Neural progenitor cell (in vitro differentiated cells): ENCODE measurements at regions not wholly inside any gene's neighbourhood (a gene's known extent, or its start where the extent isn't known, plus 50 kb on each side); places are given as distances from the start of the nearest gene placed in this dataset.

Experiments
- DNase-seq: peaks from one replicate; pipeline ENCODE4 v3.0.0-alpha.2; 2016; ENCODE audit warnings: low spot score
- H2AFZ ChIP-seq: fragments of 200-600 bp; sonication (generic); replicated peaks from 2 replicates; pipeline ENCODE4 v1.6.1; 2016; ENCODE audit warnings: antibody characterized with exemption
- H3F3A ChIP-seq: fragments of 200-600 bp; sonication (generic); 2 replicates; pipeline ENCODE4 v1.6.1; 2016; ENCODE audit warnings: antibody characterized with exemption, low read depth
- H3K27ac ChIP-seq: fragments of 200-600 bp; sonication (generic); 2 replicates; pipeline ENCODE4 v1.5.1; 2016; ENCODE audit warnings: mild to moderate bottlenecking
- H3K27me3 ChIP-seq: fragments of 200-600 bp; sonication (generic); 2 replicates; pipeline ENCODE4 v1.6.1; 2016; ENCODE audit warnings: mild to moderate bottlenecking, moderate library complexity
- H3K36me3 ChIP-seq: fragments of 200-600 bp; sonication (generic); 2 replicates; pipeline ENCODE4 v1.5.1; 2016
- H3K4me1 ChIP-seq: fragments of 200-600 bp; sonication (generic); 2 replicates; pipeline ENCODE4 v1.6.1; 2016; ENCODE audit warnings: mixed run types
- H3K4me2 ChIP-seq: fragments of 200-600 bp; sonication (generic); 2 replicates; pipeline ENCODE4 v1.6.1; 2016
- H3K4me3 ChIP-seq: fragments of 200-600 bp; sonication (generic); 2 replicates; pipeline ENCODE4 v1.5.1; 2016
- H3K79me2 ChIP-seq: fragments of 200-600 bp; sonication (generic); 2 replicates; pipeline ENCODE4 v1.6.1; 2016; ENCODE audit warnings: low read depth
- H3K9ac ChIP-seq: fragments of 200-600 bp; sonication (generic); 2 replicates; pipeline ENCODE4 v1.6.1; 2016
- H3K9me3 ChIP-seq: fragments of 200-600 bp; sonication (generic); 2 replicates; pipeline ENCODE4 v1.5.1; 2016; ENCODE audit warnings: low read depth
- H4K20me1 ChIP-seq: fragments of 200-600 bp; sonication (generic); 2 replicates; pipeline ENCODE4 v1.6.1; 2016; ENCODE audit warnings: low read depth
- H3K27ac Mint-ChIP-seq: 3 replicates; pipeline ENCODE4 v1.8.0; 2021; ENCODE audit warnings: mixed read lengths
- H3K27me3 Mint-ChIP-seq: 2 replicates; pipeline ENCODE4 v1.8.0; 2022; ENCODE audit warnings: low read depth, mild to moderate bottlenecking, inconsistent platforms, moderate library complexity, mixed read lengths; ENCODE audit not compliant: insufficient read depth
- H3K36me3 Mint-ChIP-seq: 3 replicates; pipeline ENCODE4 v1.8.0; 2021; ENCODE audit warnings: mixed read lengths
- H3K4me1 Mint-ChIP-seq: 3 replicates; pipeline ENCODE4 v1.8.0; 2021; ENCODE audit warnings: mixed read lengths
- H3K4me3 Mint-ChIP-seq: 3 replicates; pipeline ENCODE4 v1.8.0; 2021; ENCODE audit warnings: mild to moderate bottlenecking, moderate library complexity, mixed read lengths
- H3K9me3 Mint-ChIP-seq: 3 replicates; pipeline ENCODE4 v1.8.0; 2020; ENCODE audit warnings: mixed read lengths
- CTCF ChIP-seq: fragments of 200-600 bp; sonication (generic); IDR thresholded peaks from 2 replicates; pipeline ENCODE4 v1.5.1; 2017; ENCODE audit warnings: antibody characterized with exemption, mild to moderate bottlenecking
- EZH2 ChIP-seq: fragments of 200-600 bp; sonication (generic); IDR thresholded peaks from 2 replicates; pipeline ENCODE4 v1.6.1; 2017; ENCODE audit warnings: antibody characterized with exemption, mild to moderate bottlenecking, moderate library complexity
- EZH2phosphoT487 ChIP-seq: fragments of 200-600 bp; sonication (generic); IDR thresholded peaks from 2 replicates; pipeline ENCODE4 v1.6.1; 2017; ENCODE audit warnings: antibody characterized with exemption

GRCh38 chr2:215845839-215846586, 167.3 kb downstream of the MREG start:
- Histone ChIP-seq H3K9ac (no peak overlapping the region), H4K20me1 (no peaks in the 10 kb centered on the region), H3F3A (no peaks in the 10 kb centered on the region), H3K9me3 (no peaks in the 10 kb centered on the region), H3K4me1 (no peaks in the 10 kb centered on the region), H3K36me3 (no peaks in the 10 kb centered on the region), H3K27ac (no peak overlapping the region), H3K27me3 (no peaks in the 10 kb centered on the region), H2AFZ (no peak overlapping the region), H3K79me2 (no peaks in the 10 kb centered on the region), H3K4me2 (no peak overlapping the region), H3K4me3 (no peak overlapping the region)
- no peaks in the 10 kb centered on the region for H3K4me1 Mint-ChIP-seq
- no peak overlapping the region for H3K4me3 Mint-ChIP-seq
- no peaks in the 10 kb centered on the region for H3K36me3 Mint-ChIP-seq
- no peak overlapping the region for H3K27ac Mint-ChIP-seq
- H3K27me3 Mint-ChIP-seq: peaks cover 3% of the 10 kb centered on the region
- H3K9me3 Mint-ChIP-seq: no peaks in the 10 kb centered on the region
- no peak for DNase-seq
- no peak for TF ChIP-seq EZH2phosphoT487
- no peak for TF ChIP-seq CTCF
- no peak for TF ChIP-seq EZH2

- TF ChIP-seq CTCF (no peak), EZH2 (no peak), EZH2phosphoT487 (no peak)
- no peak overlapping the region for H3K27ac Mint-ChIP-seq
- H3K9ac ChIP-seq: no peak overlapping the region
These were observed 169.8 kb downstream of the MREG start for GRCh38 chr2:215843579-215843978.

GRCh38 chr2:215841175-215841816, 172.1 kb downstream of the MREG start:
- H3K4me2 ChIP-seq: no peak overlapping the region
- H3K4me1 ChIP-seq: no peaks in the 10 kb centered on the region
- H3K79me2 ChIP-seq: no peaks in the 10 kb centered on the region
- H3F3A ChIP-seq: no peaks in the 10 kb centered on the region
- no peaks in the 10 kb centered on the region for H3K36me3 ChIP-seq
- no peak overlapping the region for H3K4me3 ChIP-seq
- no peak overlapping the region for H3K9ac ChIP-seq
- peaks cover 7% of the 10 kb centered on the region for H3K27me3 Mint-ChIP-seq
- peaks cover 5% of the 10 kb centered on the region for H3K4me1 Mint-ChIP-seq
- no peak overlapping the region for H3K27ac Mint-ChIP-seq
- H3K36me3 Mint-ChIP-seq: no peaks in the 10 kb centered on the region
- no peaks in the 10 kb centered on the region for H3K27me3 ChIP-seq
- H3K9me3 Mint-ChIP-seq: no peaks in the 10 kb centered on the region
- DNase-seq: no peak
- H3K9me3 ChIP-seq: no peaks in the 10 kb centered on the region
- no peaks in the 10 kb centered on the region for H4K20me1 ChIP-seq
- no peak overlapping the region for H3K4me3 Mint-ChIP-seq
- no peak overlapping the region for H3K27ac ChIP-seq
- TF ChIP-seq CTCF (no peak), EZH2 (no peak), EZH2phosphoT487 (no peak)
- H2AFZ ChIP-seq: no peak overlapping the region

More at GRCh38 chr2:215843579-215843978, 169.8 kb downstream of the MREG start:
- Histone ChIP-seq H3K27me3 (no peaks in the 10 kb centered on the region), H3K9me3 (no peaks in the 10 kb centered on the region), H3K4me1 (no peaks in the 10 kb centered on the region), H3F3A (no peaks in the 10 kb centered on the region), H3K27ac (no peak overlapping the region), H4K20me1 (no peaks in the 10 kb centered on the region), H3K4me3 (no peak overlapping the region), H3K36me3 (no peaks in the 10 kb centered on the region), H2AFZ (no peak overlapping the region), H3K4me2 (no peak overlapping the region), H3K79me2 (no peaks in the 10 kb centered on the region)
- Mint-ChIP-seq H3K4me3 (no peak overlapping the region), H3K36me3 (no peaks in the 10 kb centered on the region), H3K4me1 (peaks cover 5% of the 10 kb centered on the region), H3K27me3 (peaks cover 3% of the 10 kb centered on the region), H3K9me3 (no peaks in the 10 kb centered on the region)
- no peak for DNase-seq
